GM23248 (cell line): ENCODE measurements at regions not wholly inside any gene's neighbourhood (a gene's known extent, or its start where the extent isn't known, plus 50 kb on each side); places are given as distances from the start of the nearest gene placed in this dataset.
"Not testable (repeated sequence)": the region's sequence is repeated elsewhere in the genome, so short reads cannot be mapped to it uniquely, and the experiment has no call there.

ENCODE experiments used
- DNase-seq: peaks from one replicate; pipeline ENCODE4 v3.0.0-alpha.2; 2015
- H2AFZ ChIP-seq: fragments of 200-600 bp; sonication (generic); 2 replicates; pipeline ENCODE4 v1.6.1; 2016; ENCODE audit warnings: antibody characterized with exemption
- H3F3A ChIP-seq: fragments of 200-600 bp; sonication (generic); 2 replicates; pipeline ENCODE4 v1.6.1; 2016; ENCODE audit warnings: mild to moderate bottlenecking, antibody characterized with exemption, mixed run types; ENCODE audit not compliant: insufficient read depth
- H3K27ac ChIP-seq: fragments of 200-600 bp; sonication (generic); 2 replicates; pipeline ENCODE4 v1.5.1; 2016; ENCODE audit warnings: mild to moderate bottlenecking
- H3K27me3 ChIP-seq: fragments of 200-600 bp; sonication (generic); replicated peaks from 2 replicates; pipeline ENCODE4 v1.6.1; 2016; ENCODE audit warnings: mild to moderate bottlenecking; ENCODE audit not compliant: insufficient read depth
- H3K36me3 ChIP-seq: fragments of 200-600 bp; sonication (generic); 2 replicates; pipeline ENCODE4 v1.6.1; 2016; ENCODE audit warnings: low read depth, mild to moderate bottlenecking
- H3K4me1 ChIP-seq: fragments of 200-600 bp; sonication (generic); 2 replicates; pipeline ENCODE4 v1.6.1; 2016; ENCODE audit warnings: mild to moderate bottlenecking; ENCODE audit not compliant: insufficient read depth
- H3K4me2 ChIP-seq: fragments of 200-600 bp; sonication (generic); one replicate; pipeline ENCODE4 v1.6.1; 2016; ENCODE audit warnings: mild to moderate bottlenecking; ENCODE audit not compliant: unreplicated experiment
- H3K4me3 ChIP-seq: fragments of 200-600 bp; sonication (generic); 2 replicates; pipeline ENCODE4 v1.5.1; 2016; ENCODE audit warnings: mild to moderate bottlenecking
- H3K79me2 ChIP-seq: fragments of 200-600 bp; sonication (generic); 2 replicates; pipeline ENCODE4 v1.6.1; 2016; ENCODE audit warnings: mild to moderate bottlenecking; ENCODE audit not compliant: insufficient read depth
- H3K9ac ChIP-seq: fragments of 200-600 bp; sonication (generic); 2 replicates; pipeline ENCODE4 v1.6.1; 2016; ENCODE audit warnings: mild to moderate bottlenecking
- H3K9me2 ChIP-seq: fragments of 200-600 bp; sonication (generic); 2 replicates; pipeline ENCODE4 v1.6.1; 2016; ENCODE audit warnings: mixed run types, mild to moderate bottlenecking, moderate library complexity; ENCODE audit not compliant: insufficient read depth
- H3K9me3 ChIP-seq: fragments of 200-600 bp; sonication (generic); one replicate; pipeline ENCODE4 v1.6.1; 2017; ENCODE audit warnings: low read depth
- H4K20me1 ChIP-seq: fragments of 200-600 bp; sonication (generic); 2 replicates; pipeline ENCODE4 v1.6.0; 2016; ENCODE audit not compliant: insufficient read depth
- EZH2 ChIP-seq: fragments of 200-600 bp; sonication (generic); IDR thresholded peaks from 2 replicates; pipeline ENCODE4 v1.6.1; 2018; ENCODE audit warnings: antibody characterized with exemption, mild to moderate bottlenecking; ENCODE audit not compliant: insufficient read depth, poor library complexity, severe bottlenecking
- EZH2phosphoT487 ChIP-seq: fragments of 200-600 bp; sonication (generic); IDR thresholded peaks from 2 replicates; pipeline ENCODE4 v1.6.1; 2018; ENCODE audit warnings: antibody characterized with exemption, moderate library complexity, mild to moderate bottlenecking, low read depth; ENCODE audit not compliant: insufficient read depth
- WGBS, 2 experiments: methylation state at CpG; one replicate each; pipeline ENCODE4 v1.1.6; 2015 to 2017; ENCODE audit warnings: low lambda C conversion rate in 2 of 2, low coverage in 1 of 2; ENCODE audit errors: missing lambda C conversion rate in 2 of 2; 5-methylcytosine and 5-hydroxymethylcytosine counted together
- in situ Hi-C: fragments of 300-500 bp; cut with MboI; formaldehyde crosslinking; loops from 2 replicates; pipeline ENCODE4 v1.15.0; 2020

DNA sequence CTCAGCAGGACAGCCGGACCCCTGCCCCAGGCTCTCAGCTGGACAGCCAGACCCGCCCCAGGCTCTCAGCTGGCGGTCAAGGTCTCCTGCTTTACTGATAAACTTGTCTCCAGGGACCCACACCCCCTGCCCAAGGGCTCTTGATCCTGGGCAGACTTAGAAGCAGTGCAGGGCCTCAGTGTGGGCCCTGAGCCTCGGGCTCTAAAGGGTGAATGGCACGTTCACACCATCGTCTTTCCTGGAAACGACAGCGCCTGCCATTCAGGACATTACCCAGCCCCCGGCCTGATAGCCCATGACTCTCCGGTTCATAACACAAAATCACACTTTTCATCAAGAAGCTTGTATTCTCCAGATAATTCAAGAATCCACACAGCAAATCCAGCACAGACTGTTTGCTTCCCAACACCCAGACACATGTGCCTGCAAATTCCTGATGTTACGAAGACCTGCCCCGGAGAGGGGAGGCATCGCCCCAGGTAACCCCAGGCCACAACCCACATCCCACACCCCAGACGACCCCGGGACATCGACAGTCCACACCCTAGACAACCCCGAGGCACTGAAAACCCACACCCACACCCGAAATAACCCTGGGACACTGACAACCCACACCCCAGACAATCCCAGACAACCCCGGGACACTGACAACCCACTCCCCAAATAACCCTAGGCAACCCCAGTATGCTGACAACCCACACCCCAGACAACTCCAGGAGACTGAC is 136.8 kb downstream of the FAM53A start:
- H3K4me1 ChIP-seq: no peaks in the 10 kb centered on the region
- H3F3A ChIP-seq: no peaks in the 10 kb centered on the region
- no peaks in the 10 kb centered on the region for H3K9me2 ChIP-seq
- H3K9me3 ChIP-seq: no peaks in the 10 kb centered on the region
- no peak overlapping the region for H2AFZ ChIP-seq
- no peak overlapping the region for H3K4me3 ChIP-seq
- no peak overlapping the region for H3K9ac ChIP-seq
- DNase-seq: no peak
- H3K79me2 ChIP-seq: no peaks in the 10 kb centered on the region
- no peaks in the 10 kb centered on the region for H4K20me1 ChIP-seq
- H3K27me3 ChIP-seq: no peaks in the 10 kb centered on the region; the same call in 1 of the 2 replicates
- H3K4me2 ChIP-seq: no peak overlapping the region
- 58 to 67% methylated on average over 17 to 19 of the region's 19 CpGs for WGBS, 2 experiments
- no peaks in the 10 kb centered on the region for H3K36me3 ChIP-seq
- no peak overlapping the region for H3K27ac ChIP-seq
- TF ChIP-seq EZH2phosphoT487 (no peak), EZH2 (no peak)
- in situ Hi-C loops: no loop called here

GRCh38 chr4:1544861-1545281 is 138.6 kb upstream of the NKX1-1 start:
- Histone ChIP-seq H3K36me3 (no peaks in the 10 kb centered on the region), H3K9me3 (no peaks in the 10 kb centered on the region), H3K27me3 (no peaks in the 10 kb centered on the region; the same call in 1 of the 2 replicates), H3K4me3 (no peak overlapping the region), H2AFZ (no peak overlapping the region), H3K27ac (no peak overlapping the region), H3K79me2 (no peaks in the 10 kb centered on the region), H3K9me2 (no peaks in the 10 kb centered on the region), H4K20me1 (no peaks in the 10 kb centered on the region), H3K4me2 (no peak overlapping the region), H3F3A (no peaks in the 10 kb centered on the region), H3K9ac (no peak overlapping the region), H3K4me1 (no peaks in the 10 kb centered on the region)
- TF ChIP-seq EZH2: no peak
- no peak for TF ChIP-seq EZH2phosphoT487
- in situ Hi-C loops: no loop called here
- no peak for DNase-seq
- WGBS, 2 experiments: 77 to 88% methylated on average over 18 of the region's 18 CpGs

- DNase-seq, H4K20me1 ChIP-seq, H3K79me2 ChIP-seq, H3F3A ChIP-seq, H3K36me3 ChIP-seq, H3K27ac ChIP-seq, H3K4me3 ChIP-seq, H3K27me3 ChIP-seq, H3K4me1 ChIP-seq, H2AFZ ChIP-seq, H3K9me3 ChIP-seq, in situ Hi-C loops, H3K9me2 ChIP-seq, H3K9ac ChIP-seq, H3K4me2 ChIP-seq: not testable (repeated sequence)
- WGBS, 2 experiments: 70 to 73% methylated on average over 18 to 21 of the region's 21 CpGs
Measured at GRCh38 chr4:1544435-1544834, 138.2 kb upstream of the NKX1-1 start.

DNA sequence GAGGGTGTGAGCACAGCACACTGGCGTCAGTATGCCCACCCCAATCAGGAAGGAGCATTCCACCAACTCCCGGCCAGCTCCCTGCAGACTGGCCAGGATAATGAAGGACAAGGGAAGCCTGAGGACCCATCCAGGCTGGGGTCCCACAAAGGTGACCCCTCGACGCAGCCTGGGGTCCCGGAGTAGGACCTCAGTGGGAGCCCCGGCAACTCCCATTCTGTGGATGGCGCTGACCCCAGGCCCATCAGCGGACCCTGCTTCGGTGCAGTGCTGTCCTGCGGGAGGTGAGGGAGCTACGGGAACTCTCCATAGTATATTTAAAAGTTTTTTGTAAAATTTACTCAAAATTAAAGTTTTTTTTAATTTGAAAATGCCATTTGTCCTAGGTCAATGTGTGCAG is 137.7 kb upstream of the NKX1-1 start:
- Histone ChIP-seq H3K79me2 (no peaks in the 10 kb centered on the region), H3K4me3 (no peak overlapping the region), H3K4me1 (no peaks in the 10 kb centered on the region), H3K27ac (no peak overlapping the region), H3K36me3 (no peaks in the 10 kb centered on the region), H3K9me2 (no peaks in the 10 kb centered on the region), H3K9ac (no peak overlapping the region), H4K20me1 (no peaks in the 10 kb centered on the region), H2AFZ (no peak overlapping the region), H3K27me3 (no peaks in the 10 kb centered on the region; the same call in 1 of the 2 replicates), H3K9me3 (no peaks in the 10 kb centered on the region), H3F3A (no peaks in the 10 kb centered on the region), H3K4me2 (no peak overlapping the region)
- in situ Hi-C loops: no loop called here
- 79 to 82% methylated on average over 10 of the region's 11 CpGs for WGBS, 2 experiments
- no peak for TF ChIP-seq EZH2
- no peak for TF ChIP-seq EZH2phosphoT487
- DNase-seq: no peak

GRCh38 chr4:1543561-1543960 is 137.3 kb upstream of the NKX1-1 start:
- no peaks in the 10 kb centered on the region for H3K9me3 ChIP-seq
- no peaks in the 10 kb centered on the region for H4K20me1 ChIP-seq
- DNase-seq: no peak
- no peak overlapping the region for H2AFZ ChIP-seq
- no peak overlapping the region for H3K9ac ChIP-seq
- WGBS, 2 experiments: 65 to 74% methylated on average over 7 to 8 of the region's 8 CpGs
- no peaks in the 10 kb centered on the region; the same call in none of the 2 replicates for H3K27me3 ChIP-seq
- no peaks in the 10 kb centered on the region for H3K4me1 ChIP-seq
- H3K79me2 ChIP-seq: no peaks in the 10 kb centered on the region
- no peaks in the 10 kb centered on the region for H3F3A ChIP-seq
- no peaks in the 10 kb centered on the region for H3K9me2 ChIP-seq
- no peak overlapping the region for H3K27ac ChIP-seq
- TF ChIP-seq EZH2: no peak
- H3K4me2 ChIP-seq: no peak overlapping the region
- no peaks in the 10 kb centered on the region for H3K36me3 ChIP-seq
- no peak overlapping the region for H3K4me3 ChIP-seq
- in situ Hi-C loops: no loop called here
